ENCODE measurements at regions not wholly inside any gene's neighbourhood (a gene's known extent, or its start where the extent isn't known, plus 50 kb on each side); places are given as distances from the start of the nearest gene placed in this dataset.

GRCh38 chr5:61837788-61838187 is 468.2 kb upstream of the KIF2A start:
- no peak for ATAC-seq
- intact Hi-C loops (cut with DNase I), result no loop called here
- DNase-seq, result no peak

DNA sequence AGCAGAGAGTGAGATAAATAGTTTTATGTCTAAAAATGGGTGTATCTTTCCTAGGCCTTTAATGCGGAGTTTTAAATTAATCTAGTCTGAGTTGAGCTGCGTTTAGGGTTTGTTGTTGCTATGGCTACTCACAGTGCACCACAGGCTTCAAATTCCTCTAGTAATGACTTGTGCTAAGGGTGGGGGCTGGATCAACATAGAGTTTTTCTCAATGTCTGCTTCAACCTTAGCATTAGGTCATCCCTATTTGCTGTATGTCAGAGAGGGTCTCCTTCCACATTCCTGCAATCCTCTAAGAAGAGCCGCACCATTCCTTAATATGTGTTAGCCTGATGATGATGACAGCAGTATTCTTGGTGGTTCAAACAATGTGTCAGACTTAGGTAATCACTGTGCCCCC is 465.6 kb upstream of the KIF2A start:
- intact Hi-C loops (cut with DNase I), result no loop called here
- DNase-seq (no peak), ATAC-seq (no peak)

DNA sequence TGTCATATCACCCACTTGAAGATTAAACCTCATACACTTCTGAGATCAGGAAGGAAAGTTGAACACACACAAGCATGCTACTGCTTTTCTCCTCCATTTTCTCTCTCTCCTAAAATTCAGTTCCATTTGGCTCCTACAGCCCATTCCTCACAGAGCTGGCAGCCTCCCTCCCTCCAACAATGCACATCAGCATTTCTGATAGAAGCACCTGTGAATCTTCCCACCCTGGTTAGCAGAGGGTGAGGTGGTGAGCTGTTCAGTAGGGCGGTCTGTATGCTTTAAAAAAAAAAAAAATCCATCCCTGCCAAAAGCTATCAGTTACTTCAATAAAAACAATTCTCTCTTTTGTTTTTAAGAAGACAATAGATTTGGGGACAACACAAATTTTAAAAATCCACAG is 463.2 kb upstream of the KIF2A start:
- intact Hi-C loops (cut with DNase I), result no loop called here
- no peak for DNase-seq
- ATAC-seq, result no peak

GRCh38 chr5:61850696-61851095 is 455.3 kb upstream of the KIF2A start:
- no peak for DNase-seq
- intact Hi-C loops (cut with DNase I), result no loop called here
- no peak for ATAC-seq

GRCh38 chr5:61854531-61854930 is 451.5 kb upstream of the KIF2A start:
- ATAC-seq (no peak), DNase-seq (no peak)
- intact Hi-C loops (cut with DNase I), result no loop called here

DNA sequence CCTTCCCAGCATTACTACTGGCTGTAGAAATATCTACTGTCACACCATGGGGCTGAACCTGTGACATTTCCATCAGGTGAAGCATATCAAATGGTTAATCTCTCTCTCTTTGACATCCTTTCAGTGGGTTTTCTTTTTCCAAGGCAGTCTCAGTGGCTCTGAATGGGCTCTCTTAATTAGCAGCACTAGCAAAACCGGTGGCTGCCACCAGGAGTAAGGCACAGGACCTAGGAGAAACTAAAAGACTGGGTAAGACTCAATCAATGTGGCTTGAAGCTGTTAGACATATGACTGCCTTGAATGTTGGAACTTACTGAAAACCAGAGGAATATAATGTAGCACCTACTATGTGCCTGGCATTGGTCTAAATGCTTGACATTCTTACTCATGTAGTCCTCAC is 445.0 kb upstream of the KIF2A start:
- intact Hi-C loops (cut with DNase I), result no loop called here
- DNase-seq (no peak), ATAC-seq (no peak)

GRCh38 chr5:61866930-61867329 is 439.1 kb upstream of the KIF2A start:
- intact Hi-C loops (cut with DNase I), result no loop called here
- no peak for DNase-seq
- no peak for ATAC-seq

DNA sequence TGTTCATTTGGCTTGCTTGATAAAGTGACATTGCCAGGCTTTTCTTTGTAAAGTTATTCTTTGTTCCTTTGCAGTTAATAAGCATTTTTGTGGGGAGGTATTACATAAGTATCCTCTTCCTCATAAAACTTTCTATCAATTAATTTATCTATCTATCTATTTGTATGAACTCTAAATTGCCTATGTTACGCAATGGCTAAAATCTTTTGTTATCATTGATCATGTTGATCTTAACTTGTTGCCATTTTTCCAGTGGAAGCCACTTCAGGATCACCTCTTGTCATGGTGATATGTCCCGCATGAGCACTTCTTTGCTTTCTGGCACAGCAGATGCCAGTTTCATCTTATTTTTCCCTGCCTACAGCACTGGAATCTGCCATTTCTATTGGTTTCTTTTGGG is 436.7 kb upstream of the KIF2A start:
- no peak for ATAC-seq
- intact Hi-C loops (cut with DNase I), result no loop called here
- no peak for DNase-seq

GRCh38 chr5:61878471-61878870 is 427.5 kb upstream of the KIF2A start:
- ATAC-seq, result no peak
- intact Hi-C loops (cut with DNase I), result no loop called here

GRCh38 chr5:61881821-61882487 is 424.1 kb upstream of the KIF2A start:
- DNase-seq, result no peak
- ATAC-seq, result peak in 1 of 2 donors; percentile 47
- intact Hi-C loops (cut with DNase I), result no loop called here

More at GRCh38 chr5:61878471-61878870, 427.5 kb upstream of the KIF2A start:
- no peak for DNase-seq

DNA sequence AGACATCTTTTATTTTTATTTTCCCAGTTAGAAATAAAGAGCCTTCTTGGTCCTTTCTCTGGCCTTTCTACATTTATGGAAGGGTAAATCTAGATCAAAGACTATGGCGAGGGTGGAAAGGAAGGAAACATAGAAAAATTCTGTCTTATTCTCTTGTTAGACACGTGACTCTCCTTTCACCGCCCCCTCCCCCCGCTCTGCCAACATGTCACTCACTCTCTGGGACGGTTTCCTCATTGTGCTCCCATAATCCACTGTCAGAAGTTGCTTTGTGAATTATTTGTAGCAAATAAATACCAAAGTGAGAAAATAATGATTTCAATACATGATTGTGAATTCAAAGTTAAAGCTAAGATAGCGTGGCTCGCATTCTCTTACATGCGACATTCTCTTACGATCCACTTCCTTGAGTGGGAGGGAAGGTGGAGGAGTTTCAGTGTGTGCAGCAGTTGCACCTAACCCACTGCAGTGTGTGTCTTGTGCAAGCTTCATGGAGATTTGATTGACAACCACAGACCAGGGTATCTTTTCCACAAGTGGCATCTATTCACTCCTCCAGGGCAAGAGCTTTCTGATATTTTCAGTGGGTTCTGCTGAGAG is 423.0 kb upstream of the KIF2A start:
- DNase-seq, result no peak
- no peak for ATAC-seq
- intact Hi-C loops (cut with DNase I), result no loop called here

- ATAC-seq (no peak), DNase-seq (no peak)
- intact Hi-C loops (cut with DNase I), result no loop called here
Measured at GRCh38 chr5:61884252-61884855, 421.7 kb upstream of the KIF2A start.

DNA sequence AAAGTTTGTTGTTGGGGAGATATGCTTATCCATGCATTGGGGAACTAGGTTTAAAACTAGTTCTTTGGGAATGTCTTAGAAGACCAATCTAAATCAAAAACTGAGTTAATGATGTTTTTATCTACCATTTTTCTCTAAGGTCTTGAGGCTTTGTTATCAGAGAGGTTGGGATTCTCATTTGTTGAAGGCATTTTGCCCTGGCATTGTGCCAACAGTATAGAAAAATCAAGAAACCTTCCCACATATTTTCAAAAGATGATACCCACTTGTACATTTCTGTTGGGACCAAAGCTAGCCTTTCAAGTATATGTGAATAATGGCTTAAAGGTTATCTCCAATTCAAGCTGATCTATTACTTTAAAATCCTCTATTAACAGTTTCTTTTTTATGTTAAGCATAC is 419.8 kb upstream of the KIF2A start:
- intact Hi-C loops (cut with DNase I), result no loop called here
- ATAC-seq (no peak), DNase-seq (no peak)

- intact Hi-C loops (cut with DNase I), result no loop called here
- ATAC-seq (no peak), DNase-seq (no peak)
Measured at GRCh38 chr5:61887271-61887670, 418.7 kb upstream of the KIF2A start.

DNA sequence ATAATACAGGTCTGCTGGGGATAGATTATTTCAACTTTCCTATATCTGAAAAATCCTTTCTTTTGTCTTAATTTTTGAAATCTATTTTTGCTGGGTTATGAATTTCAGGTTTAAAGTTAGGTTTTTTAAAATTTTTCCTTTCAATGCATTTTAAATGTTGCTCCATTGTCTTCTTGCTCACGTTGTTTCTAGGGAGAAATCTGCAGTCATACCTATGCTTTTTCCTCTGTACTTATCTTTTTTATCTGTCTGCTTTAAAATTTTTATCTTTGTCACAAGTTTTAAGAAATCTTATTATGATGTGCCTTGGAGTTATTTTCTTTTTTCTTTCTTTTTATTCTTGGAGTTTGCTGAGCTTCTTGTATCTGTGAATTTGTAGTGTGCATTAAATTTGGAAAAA is 412.0 kb upstream of the KIF2A start:
- ATAC-seq (no peak), DNase-seq (no peak)
- intact Hi-C loops (cut with DNase I), result no loop called here

- intact Hi-C loops (cut with DNase I), result no loop called here
- no peak for ATAC-seq
- DNase-seq, result no peak
Measured at GRCh38 chr5:61896811-61897210, 409.2 kb upstream of the KIF2A start.

GRCh38 chr5:61897251-61897650 is 408.8 kb upstream of the KIF2A start:
- intact Hi-C loops (cut with DNase I), result no loop called here
- DNase-seq (no peak), ATAC-seq (no peak)

DNA sequence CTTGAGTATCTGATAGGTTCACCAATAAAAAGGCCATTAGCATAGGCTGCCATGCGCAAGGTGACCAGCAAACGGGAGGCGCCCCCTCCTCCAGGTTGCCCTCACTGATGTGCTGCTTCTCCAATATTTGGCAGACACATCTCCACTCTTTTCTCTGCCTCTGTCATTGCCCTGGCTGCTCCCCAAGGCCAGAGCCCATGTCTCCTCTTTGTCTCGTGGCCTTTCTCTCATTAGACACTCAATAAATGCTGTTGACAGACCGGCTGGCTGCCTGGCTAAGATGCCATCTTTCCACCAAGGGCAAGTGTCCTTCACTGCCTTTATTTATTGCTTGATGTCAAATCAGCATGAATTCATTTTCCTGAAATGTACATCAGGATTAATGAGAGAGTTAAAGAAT is 404.0 kb upstream of the KIF2A start:
- no peak for DNase-seq
- intact Hi-C loops (cut with DNase I), result no loop called here
- ATAC-seq, result no peak

- intact Hi-C loops (cut with DNase I), result no loop called here
- DNase-seq (no peak), ATAC-seq (no peak)
Measured at GRCh38 chr5:61904730-61905129, 401.3 kb upstream of the KIF2A start.

DNA sequence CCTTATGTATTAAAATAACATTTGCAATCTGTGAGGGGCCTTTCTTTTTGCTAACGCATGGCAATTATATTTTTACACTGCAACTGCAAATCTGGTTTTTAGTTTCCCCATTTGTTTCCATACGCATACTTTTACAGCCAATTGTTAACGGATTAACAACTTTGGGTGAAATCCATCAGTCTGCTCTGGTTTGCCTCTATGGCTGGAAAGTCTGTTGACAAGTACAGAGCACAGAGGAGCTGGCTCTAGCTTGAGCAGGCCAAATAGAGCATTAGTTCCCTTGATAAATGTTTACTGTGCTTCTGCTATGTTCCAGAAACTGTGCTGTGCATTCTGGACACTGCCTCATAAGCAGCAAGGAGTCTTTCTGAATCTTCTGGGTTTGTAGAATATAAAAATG is 400.4 kb upstream of the KIF2A start:
- no peak for ATAC-seq
- intact Hi-C loops (cut with DNase I), result no loop called here

GRCh38 chr5:61906820-61907219 is 399.2 kb upstream of the KIF2A start:
- no peak for DNase-seq
- ATAC-seq, result no peak
- intact Hi-C loops (cut with DNase I), result no loop called here

More for the DNA sequence above, 400.4 kb upstream of the KIF2A start:
- DNase-seq, result no peak

All from left cardiac atrium (tissue), 4 donors.